Gastroesophageal sphincter (tissue), 3 donors: ENCODE measurements at regions not wholly inside any gene's neighbourhood (a gene's known extent, or its start where the extent isn't known, plus 50 kb on each side); places are given as distances from the start of the nearest gene placed in this dataset.

Experiments
- CTCF ChIP-seq, 4 experiments: fragments of 200-600 bp in 2 of 4; fragments of 450-650 bp in 2 of 4; sonication (generic) in 1 of 4; IDR thresholded peaks; one replicate each; pipeline ENCODE4 v1.5.1; 2017 to 2019; ENCODE audit warnings: antibody characterized with exemption in 4 of 4, mild to moderate bottlenecking in 2 of 4, moderate library complexity in 2 of 4
- EP300 ChIP-seq: sonication (generic); formaldehyde crosslinking; IDR thresholded peaks from one replicate; pipeline ENCODE4 v1.6.1; 2017; ENCODE audit warnings: antibody characterized with exemption, mild to moderate bottlenecking
- POLR2A ChIP-seq, 2 donors: fragments of 450-650 bp; IDR thresholded peaks; one replicate each; pipeline ENCODE4 v1.6.1; 2017; ENCODE audit warnings: antibody characterized with exemption in 2 of 2, mild to moderate bottlenecking in 2 of 2, moderate library complexity in 1 of 2
- POLR2AphosphoS5 ChIP-seq: sonication (generic); formaldehyde crosslinking; IDR thresholded peaks from one replicate; pipeline ENCODE4 v1.6.1; 2017; ENCODE audit warnings: antibody characterized with exemption

- TF ChIP-seq CTCF (IDR thresholded peaks at IDR 0.05) (no peak), POLR2A (IDR thresholded peaks at IDR 0.05) (no peak), POLR2AphosphoS5 (no peak), EP300 (no peak)
Observed at GRCh38 chr5:1945606-1946005, 62.9 kb upstream of the IRX4 start.
